H1 (cell line): ENCODE measurements at regions not wholly inside any gene's neighbourhood (a gene's known extent, or its start where the extent isn't known, plus 50 kb on each side); places are given as distances from the start of the nearest gene placed in this dataset.

Experiments used
- CHD7 ChIP-seq: fragments of 300-600 bp; sonication (generic); IDR thresholded peaks from 2 replicates; pipeline ENCODE4 v1.7.1; 2012; ENCODE audit warnings: low read length, moderate library complexity, mild to moderate bottlenecking, inconsistent platforms; ENCODE audit not compliant: insufficient replicate concordance
- CREB1 ChIP-seq: IDR thresholded peaks from 2 replicates; pipeline ENCODE4 v1.6.1; 2012; ENCODE audit warnings: inconsistent platforms
- SP4 ChIP-seq: IDR thresholded peaks from 2 replicates; pipeline ENCODE4 v1.6.1; 2012; ENCODE audit warnings: low read length, inconsistent platforms
- TBP ChIP-seq: IDR thresholded peaks from 2 replicates; pipeline ENCODE4 v1.6.1; 2011; ENCODE audit warnings: low read depth, low read length, improper control_type of control experiment

DNA sequence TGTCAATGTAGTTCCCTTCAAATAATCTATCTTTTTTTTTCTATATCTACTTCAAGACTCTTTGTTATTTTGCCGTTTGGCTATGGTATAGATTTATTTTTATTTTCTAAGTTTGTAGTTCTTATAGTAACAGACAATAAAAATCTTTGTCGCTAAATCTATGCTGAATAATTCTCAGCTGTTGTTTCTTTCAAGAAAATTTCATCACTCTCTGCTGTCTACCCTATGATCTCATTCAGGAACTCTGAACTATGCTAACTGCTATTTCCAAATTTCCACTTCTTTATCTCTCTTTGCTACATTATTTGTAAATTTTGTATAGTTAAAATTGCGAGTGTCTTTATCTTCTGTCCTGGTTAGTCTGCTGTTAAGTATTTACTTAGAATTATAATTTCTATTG is 353.6 kb downstream of the LRFN5 start (continued):
- TF ChIP-seq CHD7 (no peak), CREB1 (no peak), SP4 (no peak), TBP (no peak)
